CD1c-positive myeloid dendritic cell (primary cell): ENCODE measurements at regions not wholly inside any gene's neighbourhood (a gene's known extent, or its start where the extent isn't known, plus 50 kb on each side); places are given as distances from the start of the nearest gene placed in this dataset.
"Not testable (repeated sequence)": the region's sequence is repeated elsewhere in the genome, so short reads cannot be mapped to it uniquely, and the experiment has no call there.

Experiments
- DNase-seq: peaks from one replicate; pipeline ENCODE4 v3.0.0-alpha.2; 2016; ENCODE audit errors: extremely low spot score

DNA sequence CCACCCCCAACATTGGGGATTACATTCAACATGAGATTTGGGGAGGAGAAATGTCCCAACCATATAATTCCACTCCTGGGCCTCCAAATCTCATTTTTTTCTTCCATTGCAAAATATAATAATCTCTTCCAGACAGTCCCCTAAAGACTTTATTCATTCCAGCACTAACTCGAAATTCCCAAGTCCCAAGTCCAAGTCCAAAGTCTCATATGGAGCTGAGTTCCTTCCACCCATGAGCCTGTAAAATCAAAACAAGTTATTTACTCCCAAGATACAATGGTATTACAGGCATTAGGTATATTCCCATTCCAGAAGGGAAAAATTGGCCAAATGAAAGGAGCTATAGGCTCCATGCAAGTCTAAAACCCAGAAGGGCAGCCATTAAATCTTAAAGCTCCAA, 56.7 kb downstream of the P2RY1 start:
- no peak for DNase-seq

DNA sequence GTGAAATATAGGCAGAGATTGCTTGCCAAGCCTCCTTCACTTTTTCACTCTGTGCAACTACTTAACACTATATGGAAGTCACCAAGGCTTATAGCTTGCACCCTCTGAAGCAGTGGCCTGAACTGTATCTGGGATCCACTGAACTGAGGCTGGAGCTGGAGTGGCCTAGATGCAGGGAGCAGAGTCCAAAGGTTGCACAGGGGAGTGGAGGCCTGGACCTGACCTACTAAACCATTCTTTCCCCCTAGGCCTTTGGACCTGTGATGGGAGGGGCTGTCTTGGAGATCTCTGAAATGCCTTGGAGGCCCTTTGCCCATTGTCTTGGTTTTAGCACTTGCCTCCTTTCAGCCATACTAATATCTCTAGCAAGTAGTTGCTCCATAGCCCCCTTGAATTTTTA, 57.5 kb downstream of the P2RY1 start:
- DNase-seq = no peak

DNA sequence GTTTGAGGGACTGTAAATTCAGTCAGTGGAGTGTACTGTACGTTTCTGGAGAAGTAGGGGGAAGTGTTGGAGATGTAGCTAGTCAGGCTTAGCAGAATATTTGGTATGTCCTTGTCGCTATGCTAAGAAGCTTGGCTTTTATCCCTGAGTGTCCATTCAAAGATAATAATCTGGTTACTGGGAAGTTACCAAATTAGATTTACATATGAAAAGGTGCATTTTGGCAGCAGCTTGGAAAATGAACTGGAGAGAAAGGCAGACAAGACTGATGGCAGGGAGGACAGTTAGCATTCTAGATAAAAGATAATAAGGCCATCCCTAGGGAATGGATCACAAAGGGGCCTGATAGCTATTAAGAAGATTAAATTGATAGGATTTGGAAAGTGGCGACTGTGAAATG, 58.7 kb downstream of the P2RY1 start:
- no peak for DNase-seq

DNA sequence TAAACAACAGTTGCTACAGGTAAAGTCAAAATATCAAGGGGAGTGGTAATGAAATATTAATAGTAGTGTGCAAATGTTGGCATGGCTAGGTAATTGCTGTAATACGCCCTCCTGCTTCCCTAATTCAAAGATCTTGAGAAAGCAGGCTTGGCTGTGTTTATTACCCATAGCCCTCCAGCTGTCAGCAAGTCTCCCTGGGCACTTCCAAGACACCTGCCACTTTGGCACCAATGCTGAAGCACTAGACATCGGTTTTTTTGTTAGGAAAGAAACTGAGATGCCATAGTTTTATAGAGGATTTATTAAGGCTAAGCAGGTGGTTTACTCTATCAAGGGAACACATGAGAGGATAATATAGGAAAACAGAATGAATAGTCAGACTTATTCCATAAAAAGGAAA, 64.4 kb downstream of the P2RY1 start:
- DNase-seq = no peak

DNA sequence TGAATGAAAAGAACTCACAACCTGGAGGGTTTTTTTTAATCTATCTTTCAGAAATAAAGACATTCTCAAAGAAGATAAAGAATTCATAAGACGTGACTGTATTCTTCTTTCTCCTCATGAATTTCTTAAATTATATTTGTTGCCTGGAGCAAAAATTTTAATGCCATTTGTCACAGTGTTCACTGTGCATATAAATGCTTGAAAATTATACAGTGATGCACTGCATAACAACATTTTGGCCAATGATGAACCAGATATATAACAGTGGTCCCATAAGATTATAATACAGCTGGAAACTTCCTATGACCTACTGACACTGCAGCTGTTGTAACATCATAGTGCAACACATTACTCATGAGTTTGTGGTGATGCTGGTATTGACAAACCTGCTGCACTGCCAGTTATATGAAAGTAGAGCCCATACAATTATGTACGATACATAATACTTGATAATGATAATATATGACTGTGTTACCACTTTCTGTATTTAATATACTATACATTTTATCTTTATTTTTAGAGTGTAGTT, 67.3 kb downstream of the P2RY1 start:
- no peak for DNase-seq

DNA sequence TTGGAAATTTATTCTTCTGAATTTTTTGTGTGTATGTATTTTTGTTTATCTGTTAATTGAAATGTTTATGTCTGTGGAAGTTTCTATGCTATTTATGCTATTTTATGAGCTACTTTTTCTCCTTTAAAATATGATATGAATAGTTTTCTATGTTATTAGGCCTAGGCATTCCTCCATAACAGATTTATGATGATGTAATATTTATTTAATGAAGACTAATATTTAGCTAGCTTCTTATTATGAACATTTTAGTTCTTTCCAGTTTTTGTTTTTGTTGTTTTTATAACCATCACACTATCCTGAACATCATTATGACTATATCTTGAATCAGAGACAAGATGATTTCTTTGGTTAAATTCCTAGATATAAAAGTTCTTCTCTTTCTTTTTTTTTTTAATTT, 70.7 kb downstream of the P2RY1 start:
- DNase-seq = no peak

DNA sequence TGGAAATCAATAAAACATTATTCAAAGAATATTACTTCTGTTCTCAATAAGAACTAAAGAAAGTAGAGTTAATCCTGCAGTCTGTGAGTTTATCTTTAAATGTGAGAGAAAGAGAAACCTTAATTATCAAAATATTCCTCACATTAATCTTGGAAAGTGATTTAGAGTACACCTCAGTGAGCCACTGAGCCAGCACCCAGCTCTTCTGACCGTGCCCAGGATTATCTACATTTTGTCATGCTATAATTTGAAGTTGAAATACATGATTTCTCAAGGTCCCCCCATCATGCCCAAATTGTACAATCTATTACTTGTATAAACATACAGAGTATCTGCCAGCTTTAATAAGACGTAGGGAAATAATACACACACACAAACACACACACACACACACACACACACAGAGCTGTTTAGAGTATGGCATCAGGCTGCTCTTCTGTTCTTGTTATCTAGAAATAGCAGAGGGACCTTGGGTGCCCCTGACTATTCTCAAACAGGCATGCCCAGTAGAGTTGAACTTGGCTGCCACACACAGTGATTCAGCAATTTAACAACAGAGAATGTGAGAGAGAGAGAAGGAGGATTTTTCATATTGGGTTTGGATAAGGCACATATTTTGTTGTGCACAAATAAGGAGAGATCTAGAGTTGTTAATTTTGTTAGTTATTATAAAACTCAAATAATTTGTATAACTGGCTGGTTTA, 74.4 kb downstream of the P2RY1 start:
- DNase-seq = no peak

DNA sequence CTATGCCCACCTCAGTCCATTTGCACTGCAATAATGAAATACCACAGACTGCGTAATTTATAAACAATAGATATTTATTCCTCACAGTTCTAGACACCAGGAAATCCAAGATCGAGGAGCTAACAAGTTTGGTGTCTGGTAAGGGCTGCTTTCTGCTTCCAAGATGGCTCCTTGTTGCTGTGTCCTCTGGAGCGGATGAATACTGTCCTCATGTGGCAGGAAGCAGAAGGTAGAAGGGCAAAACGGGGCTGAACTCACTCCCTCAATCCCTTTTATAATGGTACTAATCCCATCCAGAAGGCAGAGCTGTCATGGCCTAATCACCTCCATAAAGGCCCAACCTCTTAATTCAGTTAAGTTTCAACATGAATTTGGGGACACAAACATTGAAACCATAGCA, 75.3 kb downstream of the P2RY1 start:
- no peak for DNase-seq

DNA sequence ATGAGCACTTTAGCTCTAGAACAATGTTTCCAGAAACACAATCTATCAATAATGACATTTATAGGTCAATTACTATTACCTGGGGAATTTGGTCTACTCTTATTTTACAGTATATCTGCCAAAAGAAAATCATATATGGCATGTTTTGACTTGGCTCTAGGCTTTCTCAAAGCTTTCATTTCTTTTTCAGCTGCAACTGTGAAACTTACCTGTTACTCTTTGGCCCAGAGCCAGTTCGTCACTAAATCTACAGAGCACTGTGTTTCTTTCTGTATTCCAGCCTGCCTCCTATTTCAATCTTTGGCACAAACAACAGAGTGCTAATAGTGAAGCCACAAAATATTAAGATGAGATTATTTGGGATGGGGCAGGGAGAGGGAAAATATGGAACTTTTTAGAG, 76.0 kb downstream of the P2RY1 start:
- no peak for DNase-seq

DNA sequence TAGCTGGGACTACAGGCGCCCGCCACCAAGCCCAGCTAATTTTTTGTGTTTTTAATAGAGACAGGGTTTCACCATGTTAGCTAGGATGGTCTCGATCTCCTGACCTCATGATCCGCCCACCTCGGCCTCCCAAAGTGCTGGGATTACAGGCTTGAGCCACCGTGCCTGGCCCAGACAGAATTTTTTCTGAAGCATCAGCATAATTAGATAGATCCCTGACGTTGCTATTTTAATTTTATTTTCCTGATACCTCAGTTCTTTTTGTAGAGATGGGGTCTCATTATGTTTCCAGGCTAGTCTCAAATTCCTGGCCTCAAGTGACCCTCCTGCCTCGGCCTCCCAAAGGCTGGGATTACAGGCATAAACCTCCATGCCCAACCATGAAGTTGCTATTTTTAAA, 79.8 kb downstream of the P2RY1 start:
- DNase-seq = not testable (repeated sequence)

DNA sequence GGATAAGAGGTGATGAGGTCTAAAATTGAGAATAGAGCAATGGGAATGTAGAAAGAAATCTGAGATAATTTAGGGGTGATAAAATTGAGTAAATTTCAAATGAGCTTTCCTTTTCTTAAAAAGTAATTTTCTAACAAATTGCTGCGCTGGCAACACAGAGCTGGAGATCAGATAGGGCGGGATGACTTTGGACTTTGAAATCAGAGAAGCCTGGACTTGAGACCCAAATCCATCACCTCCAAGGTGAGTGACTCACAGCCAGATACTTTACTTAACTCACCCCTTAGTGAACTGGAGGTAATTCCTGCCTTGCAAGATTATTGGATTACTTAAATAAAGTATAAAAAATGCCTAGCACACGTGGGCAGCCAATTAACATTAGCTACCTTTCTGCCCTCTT, 80.8 kb downstream of the P2RY1 start:
- DNase-seq = no peak

DNA sequence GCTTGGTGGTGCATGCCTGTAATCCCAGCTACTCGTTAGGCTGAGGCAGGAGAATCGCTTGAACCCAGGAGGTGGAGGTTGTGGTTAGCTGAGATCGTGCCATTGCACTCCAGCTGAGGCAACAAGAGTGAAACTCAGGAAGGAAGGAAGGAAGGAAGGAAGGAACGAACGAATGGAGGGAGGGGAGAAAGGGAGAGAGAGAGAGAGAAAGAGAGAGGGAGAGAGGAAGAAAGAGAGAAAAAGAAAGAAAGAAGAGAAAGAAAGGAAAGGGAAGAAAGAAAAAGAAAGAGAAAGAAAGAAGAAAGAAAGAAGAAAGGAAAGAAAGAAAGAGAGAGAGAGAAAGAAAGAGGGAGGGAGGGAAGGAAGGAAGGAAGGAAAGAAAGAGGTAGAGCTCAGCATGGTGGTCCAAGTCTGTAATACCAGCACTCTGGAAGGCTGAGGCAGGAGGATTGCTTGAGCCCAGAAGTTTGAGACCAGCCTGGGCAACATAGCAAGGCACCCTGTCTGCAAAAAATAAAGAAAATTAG, 81.9 kb downstream of the P2RY1 start:
- DNase-seq = no peak

DNA sequence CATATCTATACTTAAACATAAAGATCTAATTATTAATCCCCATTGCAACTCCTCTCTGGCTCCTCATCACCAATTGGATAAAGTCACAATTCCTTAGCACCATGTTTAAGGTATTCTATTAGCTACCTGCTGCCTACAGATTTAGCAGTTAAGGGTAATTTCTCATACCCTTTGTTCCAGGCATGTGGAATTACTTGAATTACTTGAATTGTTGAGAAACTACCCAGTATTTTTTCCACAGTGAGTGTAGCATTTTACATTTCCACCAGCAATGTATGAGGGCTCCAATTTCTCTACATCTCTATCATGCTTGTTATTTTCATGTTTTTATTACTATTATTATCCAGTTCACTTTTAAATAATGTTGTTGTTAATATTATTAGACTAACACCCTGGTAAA, 86.4 kb downstream of the P2RY1 start:
- no peak for DNase-seq

DNA sequence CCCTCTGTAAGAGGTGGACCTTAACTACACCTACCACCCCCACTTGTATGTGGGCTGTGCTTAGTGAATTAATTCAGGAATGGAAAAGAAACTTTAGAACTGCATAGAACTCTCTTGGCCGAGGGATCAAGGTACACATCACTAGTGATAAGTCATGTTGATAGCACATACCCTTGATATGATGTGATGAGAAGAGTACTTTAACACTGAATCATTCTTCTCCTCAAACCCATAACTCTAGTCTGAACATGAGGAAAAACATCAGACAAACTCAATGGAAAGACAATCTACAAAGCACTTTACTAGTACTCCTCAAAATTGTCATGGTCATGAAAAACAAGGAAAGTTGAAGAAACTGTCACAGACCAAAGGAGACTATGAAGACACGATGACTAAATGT, 87.6 kb downstream of the P2RY1 start:
- DNase-seq = no peak

DNA sequence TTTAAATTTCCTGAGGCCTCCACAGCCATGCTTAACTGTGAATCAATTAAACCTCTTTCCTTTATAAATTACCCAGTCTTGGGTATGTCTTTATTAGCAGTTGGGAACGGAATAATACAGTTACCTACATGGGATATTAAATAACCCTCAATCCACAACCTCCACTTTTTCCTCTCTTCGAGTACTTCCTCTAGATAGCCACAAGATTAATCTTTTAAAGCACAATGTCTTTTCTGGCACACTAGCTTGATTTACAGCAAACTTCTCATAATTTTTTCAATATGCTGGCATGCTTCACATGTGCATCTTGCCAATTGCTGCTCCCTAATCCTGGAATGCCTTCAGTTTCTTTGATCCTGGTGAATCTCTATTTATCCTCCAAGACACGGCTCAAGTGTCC, 92.2 kb downstream of the P2RY1 start:
- no peak for DNase-seq

DNA sequence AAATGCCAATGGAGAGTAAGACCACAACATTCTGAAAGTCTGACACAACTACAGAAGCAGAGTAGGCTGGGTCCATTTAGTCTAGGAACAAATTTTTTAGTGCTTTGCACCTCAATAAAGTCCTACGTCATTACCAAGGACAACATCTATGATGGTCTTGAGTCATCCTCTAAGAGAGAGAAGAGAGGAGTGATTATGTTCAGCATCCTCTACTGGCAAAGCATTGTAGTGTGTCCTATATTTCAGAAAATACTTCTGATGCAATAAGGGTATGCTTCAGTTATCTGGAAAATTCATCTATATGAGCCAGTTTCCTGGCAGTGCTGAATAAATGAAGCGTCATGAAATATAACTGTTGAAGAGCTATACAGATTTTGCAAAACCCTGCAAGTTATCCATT, 95.6 kb downstream of the P2RY1 start:
- no peak for DNase-seq

DNA sequence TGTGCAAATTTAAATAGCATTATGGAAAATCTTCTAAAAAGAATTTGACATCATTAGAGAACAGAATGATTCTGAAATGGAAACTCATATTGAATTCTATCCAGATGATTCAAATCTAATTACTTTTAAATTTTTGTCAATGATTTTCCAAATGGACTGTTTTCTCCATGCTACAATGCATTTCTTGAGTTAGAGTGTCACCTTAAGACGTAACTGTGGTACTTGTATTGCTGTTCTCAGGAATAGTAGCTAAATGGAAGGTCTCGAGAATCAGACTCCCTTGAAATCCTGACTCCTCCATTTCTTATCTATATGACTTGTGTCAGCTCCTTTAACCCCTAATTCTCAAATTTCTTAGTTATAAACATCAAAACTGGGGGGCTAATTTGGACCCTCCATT, 102.3 kb downstream of the P2RY1 start:
- no peak for DNase-seq

DNA sequence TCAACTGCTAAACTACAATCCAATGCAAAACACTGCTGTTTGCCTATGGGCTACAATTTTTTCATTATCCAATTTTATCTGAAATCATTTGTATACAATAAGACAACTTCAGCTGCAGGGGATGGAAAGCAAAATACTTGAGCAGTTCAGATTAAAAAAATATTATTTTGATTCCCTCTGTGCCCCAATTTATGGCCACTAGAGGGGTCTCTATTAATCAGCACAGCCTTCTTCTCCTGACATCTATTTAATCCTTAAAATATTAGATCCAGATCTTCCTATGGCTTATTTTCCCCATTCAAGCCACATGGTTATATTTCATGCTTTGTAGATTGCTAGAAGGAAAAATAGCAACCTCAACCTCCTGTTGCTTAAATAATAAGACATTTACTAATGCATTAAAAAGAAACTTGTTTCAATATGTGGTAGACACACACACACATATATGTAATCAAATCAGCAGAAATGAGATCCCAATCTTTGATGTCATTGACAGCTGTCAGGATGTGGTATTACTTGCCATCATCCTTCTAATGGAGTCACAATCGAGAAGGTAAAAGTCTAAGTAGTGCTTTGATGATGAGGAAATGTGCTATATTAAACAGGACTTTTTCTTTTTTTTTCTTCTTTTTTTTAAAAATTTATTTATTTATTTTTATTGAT, 104.2 kb downstream of the P2RY1 start:
- no peak for DNase-seq

DNA sequence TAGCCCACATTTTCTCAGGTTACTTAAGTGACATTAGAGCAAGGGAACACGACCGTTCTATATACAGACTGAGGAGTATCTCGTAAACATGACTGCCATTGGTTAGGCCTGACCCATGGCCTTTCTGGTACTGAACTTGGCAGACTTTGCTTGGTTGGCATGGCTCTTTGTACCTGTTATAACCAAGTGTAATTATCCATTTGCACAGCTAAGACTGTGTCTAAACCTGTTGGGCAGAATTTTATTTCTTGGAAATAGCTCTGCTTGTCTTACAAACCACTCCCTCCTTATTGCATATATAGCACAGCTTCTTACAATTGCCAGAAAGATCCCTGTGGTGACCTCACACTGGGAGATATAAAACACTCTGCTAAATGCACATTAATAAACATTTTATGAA, 106.9 kb downstream of the P2RY1 start:
- no peak for DNase-seq

DNA sequence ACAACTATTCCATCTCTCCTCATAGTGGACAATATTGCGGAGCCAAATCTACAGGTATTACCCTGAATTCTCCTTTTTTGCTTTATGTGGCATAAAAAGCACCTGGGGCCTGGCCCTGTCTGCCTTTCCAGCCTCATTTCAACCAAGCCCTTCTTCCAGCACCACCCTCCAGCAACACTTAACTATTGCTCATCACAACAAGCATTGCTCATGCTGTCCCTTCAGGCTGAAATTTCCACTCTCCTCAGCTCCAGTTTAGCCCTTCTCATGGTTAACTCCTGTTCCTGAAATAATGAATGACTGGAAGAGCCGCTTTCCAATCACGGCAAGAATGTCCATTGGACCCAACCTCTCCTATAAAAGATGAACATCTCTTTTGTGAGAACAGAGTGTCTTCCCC, 107.4 kb downstream of the P2RY1 start:
- no peak for DNase-seq

DNA sequence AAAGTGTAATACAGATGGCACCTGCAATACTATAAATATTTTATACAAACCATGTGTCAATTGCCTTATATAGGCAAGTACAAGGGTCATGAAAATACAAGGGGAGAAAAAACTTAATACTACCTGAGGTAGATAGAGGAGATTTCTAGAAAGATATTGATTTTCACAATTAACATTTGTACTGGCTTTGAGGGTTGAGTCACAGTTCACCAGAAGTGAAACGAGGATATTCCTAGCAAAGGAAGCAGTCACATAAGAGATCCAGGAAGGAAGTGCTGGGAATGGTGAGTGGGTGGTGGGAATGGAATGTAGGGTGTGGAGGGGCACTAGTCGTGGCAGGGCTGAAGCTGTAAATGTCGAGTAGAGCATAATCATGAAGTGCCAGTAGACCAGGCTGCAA, 108.7 kb downstream of the P2RY1 start:
- DNase-seq = no peak

DNA sequence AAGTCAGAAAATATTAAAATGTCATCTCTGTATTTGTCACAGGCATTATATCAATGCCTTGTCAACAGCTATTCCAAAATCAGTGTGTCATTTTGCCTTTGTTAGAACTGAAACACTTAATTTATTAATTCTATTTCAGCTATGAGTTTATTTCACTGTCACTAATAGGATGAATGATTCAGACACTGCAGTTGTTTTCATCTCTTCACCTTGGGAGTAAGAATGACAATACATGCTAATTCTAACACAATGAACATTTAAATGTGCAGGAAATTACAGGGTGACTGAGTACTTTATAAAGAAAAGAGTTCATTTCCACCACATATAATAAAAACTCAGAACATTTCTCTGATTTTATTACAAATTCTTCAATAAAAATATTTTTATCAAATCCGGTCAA, 109.7 kb downstream of the P2RY1 start:
- DNase-seq = no peak

DNA sequence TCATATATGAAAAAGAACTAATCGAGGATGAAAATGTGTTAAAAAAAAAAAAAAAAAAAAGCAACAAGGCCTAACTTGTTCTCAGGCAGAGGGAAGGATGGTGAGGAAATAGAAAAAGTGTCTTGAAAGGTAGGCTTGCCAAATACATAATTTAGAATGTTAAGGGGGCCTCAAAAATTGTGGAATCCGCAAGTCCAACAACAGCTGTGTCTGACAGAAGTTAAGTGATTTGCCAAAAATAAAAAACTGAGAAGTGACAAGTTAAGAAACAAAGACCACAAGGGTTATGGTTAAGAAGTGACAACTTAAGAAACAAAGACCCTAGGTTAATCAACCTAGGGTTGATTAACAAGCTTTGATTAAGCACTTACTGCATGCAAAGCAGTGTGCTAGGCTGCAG, 110.6 kb downstream of the P2RY1 start:
- no peak for DNase-seq
